Activated naive CD8-positive, alpha-beta T cell treated with anti-CD3 and anti-CD28 coated beads for 36 hours (primary cell): ENCODE measurements at regions not wholly inside any gene's neighbourhood (a gene's known extent, or its start where the extent isn't known, plus 50 kb on each side); places are given as distances from the start of the nearest gene placed in this dataset.

Experiments
- DNase-seq: peaks from one replicate; pipeline ENCODE4 v3.0.0; 2021
- H3K27ac Mint-ChIP-seq: one replicate; pipeline ENCODE4 v1.8.0; 2022; ENCODE audit warnings: mild to moderate bottlenecking, moderate library complexity, mixed read lengths
- H3K27me3 Mint-ChIP-seq: one replicate; pipeline ENCODE4 v1.8.0; 2022; ENCODE audit warnings: mild to moderate bottlenecking, mixed read lengths
- H3K36me3 Mint-ChIP-seq: one replicate; pipeline ENCODE4 v1.8.0; 2021; ENCODE audit warnings: mild to moderate bottlenecking, mixed read lengths
- H3K4me1 Mint-ChIP-seq: one replicate; pipeline ENCODE4 v1.8.0; 2021; ENCODE audit warnings: mixed read lengths
- H3K4me3 Mint-ChIP-seq: one replicate; pipeline ENCODE4 v1.8.0; 2022; ENCODE audit warnings: mild to moderate bottlenecking, moderate library complexity, mixed read lengths
- H3K9me3 Mint-ChIP-seq: one replicate; pipeline ENCODE4 v1.8.0; 2022; ENCODE audit warnings: mixed read lengths

DNA sequence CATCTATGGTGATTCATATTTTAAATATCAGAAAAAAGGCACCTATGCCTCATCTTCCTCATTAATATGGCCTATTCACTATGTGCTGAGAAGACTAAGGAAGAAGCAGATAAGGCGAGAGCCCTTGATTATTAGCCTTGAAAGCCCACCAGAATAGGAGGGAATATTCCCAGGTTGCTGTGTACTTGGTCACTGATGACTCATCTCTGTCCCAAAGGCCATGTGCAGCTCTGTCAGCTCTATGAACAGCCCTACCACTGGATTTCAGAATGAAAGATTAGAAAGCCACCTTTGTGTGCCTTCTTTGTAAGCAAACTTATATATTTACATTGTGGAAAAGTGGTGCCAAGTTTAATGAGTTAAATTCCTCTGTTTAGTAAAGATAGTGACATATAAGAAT lies 211.5 kb downstream of the NFKBIZ start:
- H3K9me3 Mint-ChIP-seq = peaks cover 4% of the 10 kb centered on the region
- H3K36me3 Mint-ChIP-seq = peaks cover 6% of the 10 kb centered on the region
- peaks cover 32% of the 10 kb centered on the region for H3K4me1 Mint-ChIP-seq
- H3K27ac Mint-ChIP-seq = no peak overlapping the region
- no peak overlapping the region for H3K4me3 Mint-ChIP-seq
- no peaks in the 10 kb centered on the region for H3K27me3 Mint-ChIP-seq
- DNase-seq = no peak

DNA sequence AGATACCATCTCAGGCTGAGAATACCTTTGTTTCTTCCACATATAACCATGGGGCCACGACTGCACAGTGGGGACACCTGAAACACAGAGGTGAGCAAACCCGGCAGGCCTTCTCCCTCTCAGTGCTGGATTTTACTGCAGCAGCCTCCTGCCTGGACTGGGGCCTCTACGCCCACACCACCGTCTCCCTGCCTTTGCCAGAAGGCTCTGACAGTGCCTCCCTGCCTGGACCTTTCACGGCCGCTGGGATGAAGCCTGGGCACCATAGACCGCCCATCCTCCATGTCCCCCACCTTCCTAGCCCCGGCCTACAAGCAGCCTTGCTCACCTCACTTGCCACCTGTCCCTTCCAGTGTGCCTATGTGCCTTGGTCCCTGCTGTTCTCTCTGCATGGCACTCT lies 214.3 kb downstream of the NFKBIZ start:
- Mint-ChIP-seq H3K27ac (no peak overlapping the region), H3K27me3 (no peaks in the 10 kb centered on the region), H3K4me3 (no peak overlapping the region), H3K4me1 (peaks cover 20% of the 10 kb centered on the region), H3K9me3 (peaks cover under 1% of the 10 kb centered on the region), H3K36me3 (peaks cover 3% of the 10 kb centered on the region)
- no peak for DNase-seq

DNA sequence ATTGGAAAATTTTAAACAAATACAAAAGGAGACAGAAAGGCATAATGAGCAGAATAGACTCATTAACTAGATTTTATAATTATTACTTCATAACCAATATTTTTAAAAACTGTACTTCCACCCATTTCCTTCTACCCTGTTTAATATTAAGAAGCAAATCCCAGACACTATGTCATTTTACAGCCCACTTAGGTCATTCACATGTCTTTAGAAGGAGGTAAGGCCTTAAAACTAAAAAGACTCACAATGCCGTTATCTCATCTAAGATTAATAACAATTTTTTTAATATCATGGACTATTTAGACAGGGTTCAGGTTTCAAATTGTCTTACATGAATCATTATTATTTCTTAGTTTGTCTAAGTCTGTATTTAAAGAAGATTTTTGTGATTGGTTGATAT lies 217.2 kb downstream of the NFKBIZ start:
- peaks cover 14% of the 10 kb centered on the region for H3K4me1 Mint-ChIP-seq
- H3K27ac Mint-ChIP-seq = no peak overlapping the region
- no peaks in the 10 kb centered on the region for H3K27me3 Mint-ChIP-seq
- no peaks in the 10 kb centered on the region for H3K36me3 Mint-ChIP-seq
- H3K4me3 Mint-ChIP-seq = no peak overlapping the region
- DNase-seq = no peak
- no peaks in the 10 kb centered on the region for H3K9me3 Mint-ChIP-seq

DNA sequence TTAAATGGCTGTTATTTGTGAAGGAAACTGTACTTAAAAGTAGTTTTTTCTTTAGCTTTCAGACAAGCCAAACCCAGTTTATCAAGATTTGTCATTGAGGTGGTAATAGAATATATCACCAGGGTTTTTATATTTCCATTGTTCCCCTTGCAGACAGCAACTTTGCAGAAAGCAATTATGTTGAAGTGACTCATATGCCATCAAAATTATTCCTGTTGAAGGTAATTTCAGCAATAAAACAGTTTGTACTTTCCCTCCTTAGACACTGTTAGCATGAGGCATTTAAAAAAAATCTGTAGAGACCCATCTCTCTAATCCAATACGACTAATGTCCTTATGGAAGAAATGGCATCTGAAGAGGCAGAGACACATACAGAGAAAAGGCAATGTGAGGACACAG lies 219.0 kb downstream of the NFKBIZ start:
- Mint-ChIP-seq H3K9me3 (no peaks in the 10 kb centered on the region), H3K27ac (no peak overlapping the region), H3K27me3 (no peaks in the 10 kb centered on the region), H3K4me1 (peaks cover 14% of the 10 kb centered on the region), H3K4me3 (no peak overlapping the region), H3K36me3 (no peaks in the 10 kb centered on the region)
- DNase-seq = no peak

DNA sequence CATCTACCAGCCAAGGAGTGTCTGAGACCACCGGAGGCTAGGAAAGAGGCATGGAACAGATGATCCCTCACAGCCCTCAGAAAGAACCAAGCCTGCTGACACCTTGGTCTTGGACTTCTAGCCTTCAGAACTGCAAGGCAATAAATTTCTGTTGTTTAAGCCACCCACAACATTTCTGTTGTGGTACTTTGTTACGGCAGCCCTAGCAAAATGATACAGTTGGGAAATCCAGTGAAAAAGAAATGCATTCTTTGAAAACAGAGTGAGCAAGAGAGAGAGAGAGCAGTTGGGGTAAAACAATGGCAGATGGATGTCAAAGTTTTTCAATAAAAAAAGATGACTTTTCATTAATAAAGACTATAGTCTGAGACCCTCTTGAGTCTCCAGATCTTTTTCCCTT lies 219.4 kb downstream of the NFKBIZ start:
- H3K27ac Mint-ChIP-seq = no peak overlapping the region
- no peak for DNase-seq
- no peaks in the 10 kb centered on the region for H3K27me3 Mint-ChIP-seq
- H3K4me1 Mint-ChIP-seq = peaks cover 14% of the 10 kb centered on the region
- no peak overlapping the region for H3K4me3 Mint-ChIP-seq
- no peaks in the 10 kb centered on the region for H3K9me3 Mint-ChIP-seq
- no peaks in the 10 kb centered on the region for H3K36me3 Mint-ChIP-seq

DNA sequence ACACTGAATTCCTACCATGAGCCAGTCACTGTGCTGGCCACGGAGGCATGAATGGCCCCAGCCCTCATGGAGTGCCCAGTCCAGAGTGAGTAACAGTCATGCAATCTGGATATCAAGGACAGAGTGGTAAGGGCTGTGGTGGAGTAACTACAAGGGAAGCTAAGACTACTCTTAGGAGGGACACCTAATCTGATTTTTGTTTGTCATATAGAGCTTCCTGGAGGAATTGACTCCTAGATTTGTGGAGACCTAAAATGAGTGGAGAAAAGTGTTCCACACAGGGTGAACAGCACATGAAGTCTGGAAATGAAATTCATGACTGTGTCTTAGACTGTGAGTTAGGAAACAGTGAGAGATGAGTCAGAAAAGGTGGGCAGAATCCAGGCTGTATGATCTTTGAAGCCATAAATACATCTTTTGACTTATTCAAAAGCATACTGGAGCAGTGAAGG lies 219.9 kb downstream of the NFKBIZ start:
- Mint-ChIP-seq H3K27me3 (no peaks in the 10 kb centered on the region), H3K27ac (no peak overlapping the region), H3K9me3 (no peaks in the 10 kb centered on the region), H3K36me3 (no peaks in the 10 kb centered on the region), H3K4me1 (peaks cover 14% of the 10 kb centered on the region), H3K4me3 (no peak overlapping the region)
- DNase-seq = no peak

DNA sequence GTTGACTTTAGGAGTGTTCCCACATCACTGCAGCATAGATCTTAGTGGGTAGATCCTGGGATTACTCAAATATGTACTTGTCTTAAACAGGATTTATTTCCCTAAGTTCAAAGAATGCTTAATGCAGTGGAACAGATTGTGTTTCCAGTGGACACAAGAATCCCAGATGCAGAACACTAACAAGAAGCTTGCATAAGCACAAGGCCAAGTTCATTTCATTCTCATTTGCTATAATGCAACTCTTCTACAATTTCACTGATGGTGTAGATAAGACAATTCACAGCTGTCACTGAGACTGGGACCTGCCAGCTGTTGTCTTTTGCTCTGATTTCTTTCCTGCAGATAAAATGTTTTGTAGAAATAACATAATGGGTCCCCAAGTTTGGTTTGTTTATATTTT lies 225.6 kb downstream of the NFKBIZ start:
- H3K4me3 Mint-ChIP-seq = no peak overlapping the region

DNA sequence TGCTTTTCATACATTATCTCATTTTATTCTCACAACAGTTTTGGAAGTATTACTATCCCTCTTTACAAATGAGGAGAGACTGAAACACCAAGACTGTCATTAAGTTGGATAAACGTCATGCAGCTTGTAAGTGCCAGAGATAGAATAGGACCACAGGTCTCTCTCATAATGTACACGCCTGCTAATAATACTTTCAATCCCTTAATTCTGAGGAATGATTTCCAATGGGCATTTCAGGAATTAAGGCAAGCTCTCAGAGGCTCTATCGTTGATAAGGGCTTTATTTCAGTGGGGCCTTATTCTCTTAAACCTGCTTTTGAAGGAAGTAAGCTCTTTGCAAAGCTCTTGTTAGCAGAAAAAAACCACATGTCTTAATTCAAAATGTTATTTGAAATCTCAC lies 229.1 kb downstream of the NFKBIZ start:
- Mint-ChIP-seq H3K4me1 (peaks cover 34% of the 10 kb centered on the region), H3K27me3 (no peaks in the 10 kb centered on the region), H3K4me3 (no peak overlapping the region), H3K9me3 (peaks cover 22% of the 10 kb centered on the region), H3K27ac (peak overlapping the region; percentile 88), H3K36me3 (peaks cover 16% of the 10 kb centered on the region)
- no peak for DNase-seq

More for the DNA sequence above, 225.6 kb downstream of the NFKBIZ start:
- Mint-ChIP-seq H3K36me3 (peaks cover 4% of the 10 kb centered on the region), H3K4me1 (peaks cover 17% of the 10 kb centered on the region), H3K9me3 (peaks cover 14% of the 10 kb centered on the region), H3K27me3 (no peaks in the 10 kb centered on the region), H3K27ac (no peak overlapping the region)
- DNase-seq = no peak

DNA sequence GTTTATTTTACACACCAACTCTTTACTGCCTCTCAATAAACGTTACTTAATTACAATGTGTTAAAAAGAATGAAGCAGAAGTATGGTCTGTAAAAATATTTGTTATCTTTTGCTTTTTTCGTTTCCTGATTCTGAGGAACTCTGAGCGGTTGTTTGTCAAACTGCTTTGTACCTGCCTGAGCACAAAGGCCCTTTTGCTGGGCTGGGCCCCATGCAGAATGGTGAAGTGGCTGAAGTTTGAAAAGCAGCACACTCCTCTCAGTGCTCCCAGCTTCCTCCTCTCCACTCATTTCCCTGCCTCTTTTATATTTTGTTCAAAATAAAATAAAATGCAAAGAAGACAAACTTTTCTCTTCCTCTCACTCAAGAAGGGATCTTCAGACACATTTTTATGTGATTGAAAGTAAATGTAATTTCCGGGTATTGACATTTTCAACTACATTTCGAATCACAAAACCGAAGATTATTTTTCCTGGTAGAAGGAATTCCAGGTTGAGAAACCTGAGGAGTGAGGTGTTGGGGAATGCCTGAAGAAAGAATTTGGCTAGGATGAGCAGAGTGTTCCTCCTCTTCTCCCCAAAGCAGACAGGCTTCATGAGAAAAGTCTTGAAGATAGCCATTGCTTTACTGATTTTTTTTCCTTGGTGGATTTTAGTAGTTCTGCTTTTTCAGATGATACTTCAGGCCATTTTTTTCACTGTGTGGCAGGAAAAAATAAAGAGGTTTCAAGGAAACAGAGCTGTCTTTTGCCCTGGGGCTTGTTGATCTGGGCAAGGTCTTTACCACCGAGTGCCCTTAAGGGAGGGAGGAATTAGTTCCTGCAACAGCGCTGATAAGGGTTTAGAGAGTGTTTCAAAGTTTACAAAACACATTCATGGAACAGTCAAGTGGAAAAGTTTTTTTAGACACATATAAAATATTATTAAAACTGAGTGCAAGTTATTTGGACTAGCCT lies 229.8 kb downstream of the NFKBIZ start:
- Mint-ChIP-seq H3K9me3 (peaks cover 23% of the 10 kb centered on the region), H3K4me3 (peak overlapping the region; percentile 37), H3K27me3 (no peaks in the 10 kb centered on the region), H3K27ac (peak overlapping the region; percentile 88), H3K36me3 (peaks cover 17% of the 10 kb centered on the region), H3K4me1 (peaks cover 34% of the 10 kb centered on the region)
- DNase-seq = no peak

DNA sequence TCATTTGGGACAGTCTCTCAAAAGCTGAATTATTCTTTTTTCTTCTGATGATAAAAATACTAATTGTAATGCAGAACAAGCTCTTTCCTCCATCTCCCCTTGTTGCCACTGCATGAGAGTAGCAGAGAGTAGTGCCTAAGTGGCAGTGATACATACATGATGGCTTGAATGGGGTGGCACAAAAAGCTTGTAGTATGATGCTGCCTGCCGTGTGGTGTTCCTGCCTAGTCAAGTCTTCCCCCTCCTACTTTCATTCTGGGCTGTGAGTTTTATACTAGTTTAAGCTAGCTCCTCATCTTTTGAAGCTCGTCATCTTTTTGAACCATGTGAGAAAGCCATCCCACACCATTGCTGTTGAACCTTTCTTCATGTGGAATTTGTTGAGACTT lies 230.5 kb downstream of the NFKBIZ start:
- peaks cover 24% of the 10 kb centered on the region for H3K9me3 Mint-ChIP-seq
- peaks cover 18% of the 10 kb centered on the region for H3K36me3 Mint-ChIP-seq
- no peaks in the 10 kb centered on the region for H3K27me3 Mint-ChIP-seq
- H3K4me3 Mint-ChIP-seq = no peak overlapping the region
- peak overlapping the region; percentile 73 for H3K27ac Mint-ChIP-seq
- no peak for DNase-seq
- H3K4me1 Mint-ChIP-seq = peaks cover 34% of the 10 kb centered on the region

DNA sequence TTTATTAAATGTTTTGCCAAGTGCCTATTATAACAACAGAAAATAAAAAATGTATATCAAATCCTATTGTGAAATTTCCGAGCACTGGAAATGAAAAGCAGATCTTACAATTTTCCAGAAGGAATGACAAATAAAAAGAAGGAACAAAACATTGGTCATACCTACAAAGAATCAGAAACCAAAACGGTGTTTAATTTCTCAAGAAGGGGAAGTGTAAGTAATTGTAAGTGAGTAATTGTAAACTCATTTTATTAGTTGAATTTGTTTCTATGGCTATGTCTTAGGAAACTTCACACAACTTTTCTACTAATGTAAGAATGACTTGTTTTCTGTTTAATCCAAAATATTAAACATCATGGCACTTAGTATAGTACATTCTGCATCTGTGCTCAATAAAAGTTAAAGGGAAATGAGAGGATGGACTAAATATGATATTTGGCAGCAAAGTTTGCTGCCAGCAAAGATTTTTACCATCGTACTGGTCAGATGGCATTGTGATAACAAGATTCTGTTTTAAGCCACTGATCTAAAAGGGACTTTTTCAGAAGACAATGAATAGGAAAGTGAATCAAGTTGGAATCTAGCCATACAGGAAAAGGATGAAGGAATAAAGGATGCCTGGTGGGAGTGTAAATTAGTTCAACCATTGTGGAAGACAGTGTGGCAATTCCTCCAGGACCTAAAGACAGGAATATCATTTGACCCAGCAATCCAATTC lies 232.4 kb downstream of the NFKBIZ start:
- DNase-seq = no peak
- Mint-ChIP-seq H3K9me3 (peaks cover 17% of the 10 kb centered on the region), H3K4me1 (peaks cover 44% of the 10 kb centered on the region), H3K27me3 (no peaks in the 10 kb centered on the region), H3K36me3 (peaks cover 18% of the 10 kb centered on the region), H3K4me3 (no peak overlapping the region), H3K27ac (no peak overlapping the region)

DNA sequence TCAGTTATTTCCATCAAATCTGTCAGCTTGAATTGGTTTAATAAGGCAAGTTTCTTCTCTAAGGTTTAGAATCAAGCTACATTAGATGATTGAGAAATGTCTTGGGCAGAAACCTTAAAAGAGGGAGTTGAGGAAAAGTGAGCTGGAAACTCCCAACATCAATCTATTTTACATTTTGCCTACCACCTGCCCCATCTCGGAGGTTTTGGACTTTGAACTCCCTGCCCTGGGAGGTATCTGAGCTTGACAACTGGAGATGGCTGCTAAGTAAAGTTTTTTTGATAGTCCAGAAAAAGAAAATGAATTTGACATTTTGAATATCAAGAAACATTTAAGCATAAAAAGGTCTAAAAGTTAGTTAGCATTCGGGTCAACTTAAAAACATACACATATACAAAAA lies 234.2 kb downstream of the NFKBIZ start:
- H3K9me3 Mint-ChIP-seq = peaks cover 10% of the 10 kb centered on the region
- no peak overlapping the region for H3K27ac Mint-ChIP-seq
- H3K36me3 Mint-ChIP-seq = peaks cover 14% of the 10 kb centered on the region

DNA sequence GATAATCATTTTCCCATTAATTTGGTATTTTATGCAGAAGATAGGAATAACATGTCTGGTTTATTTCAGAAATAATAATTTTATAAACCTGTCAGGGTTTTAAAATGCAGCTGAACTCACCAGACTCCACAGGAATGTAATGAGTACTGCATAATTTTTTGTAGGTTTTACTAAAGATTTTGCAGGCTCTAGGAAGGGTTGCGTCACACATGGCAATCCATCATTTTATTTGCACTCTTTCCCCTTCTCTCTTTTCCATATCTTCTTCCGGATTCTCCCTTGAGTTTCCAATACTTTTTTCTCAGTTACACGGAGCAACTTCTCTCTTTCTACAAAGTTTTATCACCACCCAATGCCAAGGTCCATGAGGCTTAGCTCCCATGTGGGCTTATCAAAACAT lies 234.7 kb downstream of the NFKBIZ start:
- H3K27me3 Mint-ChIP-seq = no peaks in the 10 kb centered on the region
- H3K4me3 Mint-ChIP-seq = no peak overlapping the region
- peaks cover 10% of the 10 kb centered on the region for H3K9me3 Mint-ChIP-seq
- H3K36me3 Mint-ChIP-seq = peaks cover 14% of the 10 kb centered on the region
- DNase-seq = no peak
- H3K27ac Mint-ChIP-seq = no peak overlapping the region
- H3K4me1 Mint-ChIP-seq = peaks cover 38% of the 10 kb centered on the region

More for the DNA sequence above, 234.2 kb downstream of the NFKBIZ start:
- H3K4me3 Mint-ChIP-seq = no peak overlapping the region
- H3K4me1 Mint-ChIP-seq = peaks cover 42% of the 10 kb centered on the region
- H3K27me3 Mint-ChIP-seq = no peaks in the 10 kb centered on the region
- DNase-seq = no peak

DNA sequence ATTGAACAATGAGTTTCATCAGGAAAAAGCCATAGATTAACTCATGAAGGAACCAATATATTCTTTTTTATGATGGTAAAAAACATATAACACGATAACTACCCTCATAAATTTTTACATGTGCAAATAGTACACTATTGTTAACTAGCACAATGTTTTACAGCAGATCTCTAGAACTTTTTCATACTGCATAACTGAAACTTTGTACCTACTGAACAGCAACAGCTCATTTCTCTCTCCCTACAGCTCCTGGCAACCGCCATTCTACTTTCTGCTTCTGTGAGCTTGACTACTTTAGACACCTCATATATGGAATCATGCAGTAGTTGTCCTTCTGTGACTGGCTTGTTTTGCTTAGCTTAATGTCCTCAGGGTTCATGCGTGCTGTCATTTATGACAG lies 235.4 kb downstream of the NFKBIZ start:
- H3K27ac Mint-ChIP-seq = no peak overlapping the region
- no peaks in the 10 kb centered on the region for H3K27me3 Mint-ChIP-seq
- H3K9me3 Mint-ChIP-seq = peaks cover 10% of the 10 kb centered on the region
- peaks cover 14% of the 10 kb centered on the region for H3K36me3 Mint-ChIP-seq
- no peak overlapping the region for H3K4me3 Mint-ChIP-seq
- no peak for DNase-seq
- H3K4me1 Mint-ChIP-seq = peaks cover 33% of the 10 kb centered on the region

DNA sequence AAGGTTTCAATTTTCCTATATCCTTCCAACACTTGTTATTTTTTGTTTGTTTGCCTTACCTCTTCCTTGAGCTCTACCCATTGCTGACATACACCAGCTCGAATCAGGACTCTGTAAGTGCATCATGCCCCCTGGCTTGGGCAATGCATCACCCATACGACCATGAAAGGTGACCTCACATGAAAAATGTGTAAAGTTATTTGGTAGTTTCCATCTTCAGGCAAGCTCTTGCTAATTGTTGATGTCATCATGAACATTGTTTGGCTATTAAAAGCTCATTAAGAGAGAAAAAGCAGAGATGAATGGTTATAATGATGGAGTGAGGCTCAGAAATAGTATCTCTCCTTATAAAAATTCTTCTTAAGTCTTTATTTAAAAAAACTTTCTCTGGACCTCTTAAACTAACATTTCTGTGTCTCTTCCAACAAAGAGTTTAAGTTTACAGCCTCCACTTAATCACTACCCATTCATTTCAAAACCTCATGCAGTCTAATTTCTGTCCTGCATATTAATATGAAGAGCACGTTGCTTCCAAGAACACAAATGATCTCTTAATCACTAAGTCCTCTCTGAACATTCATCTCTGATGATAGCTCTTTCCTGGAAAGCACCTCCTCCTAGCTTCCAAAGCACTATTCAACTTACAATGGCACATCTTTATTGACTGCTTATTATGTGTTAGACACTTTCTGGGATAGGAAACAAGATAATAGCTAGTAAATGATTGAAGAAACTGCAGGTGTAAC lies 236.3 kb downstream of the NFKBIZ start:
- Mint-ChIP-seq H3K27me3 (no peaks in the 10 kb centered on the region), H3K4me3 (no peak overlapping the region), H3K4me1 (peaks cover 26% of the 10 kb centered on the region), H3K36me3 (peaks cover 10% of the 10 kb centered on the region), H3K9me3 (peaks cover 7% of the 10 kb centered on the region), H3K27ac (peak overlapping the region; percentile 76)
- no peak for DNase-seq
